Epithelial cell of prostate (primary cell): ENCODE measurements at regions not wholly inside any gene's neighbourhood (a gene's known extent, or its start where the extent isn't known, plus 50 kb on each side); places are given as distances from the start of the nearest gene placed in this dataset.
"Not testable (repeated sequence)": the region's sequence is repeated elsewhere in the genome, so short reads cannot be mapped to it uniquely, and the experiment has no call there.

Experiments
- DNase-seq: peaks from one replicate; pipeline ENCODE4 v3.0.0-alpha.2; 2011; ENCODE audit warnings: low read depth, low spot score
- H3K27ac ChIP-seq: fragments of 450-650 bp; 2 replicates; pipeline ENCODE4 v1.5.1; 2017; ENCODE audit warnings: mild to moderate bottlenecking

DNA sequence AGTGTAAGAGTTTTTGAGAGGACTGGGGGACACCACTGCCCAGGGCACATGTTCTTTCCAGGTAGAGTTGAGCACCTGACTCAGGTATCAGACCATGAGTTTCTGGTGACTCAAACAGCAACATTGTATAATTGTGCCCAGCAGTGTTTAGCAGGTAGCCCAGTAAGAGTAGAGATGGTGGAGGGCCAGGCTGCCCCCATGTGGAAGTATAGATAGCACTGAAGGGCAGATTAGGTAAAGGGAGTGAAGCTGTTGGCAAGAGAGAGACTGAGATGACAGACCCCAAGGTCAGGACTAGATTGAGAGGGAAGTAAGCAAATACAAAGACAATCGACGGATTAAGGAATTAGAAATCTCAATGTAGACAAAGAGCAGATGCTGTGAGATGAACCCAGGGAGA, 74.6 kb downstream of the TRIM42 start:
- no peak overlapping the region for H3K27ac ChIP-seq
- no peak for DNase-seq

DNA sequence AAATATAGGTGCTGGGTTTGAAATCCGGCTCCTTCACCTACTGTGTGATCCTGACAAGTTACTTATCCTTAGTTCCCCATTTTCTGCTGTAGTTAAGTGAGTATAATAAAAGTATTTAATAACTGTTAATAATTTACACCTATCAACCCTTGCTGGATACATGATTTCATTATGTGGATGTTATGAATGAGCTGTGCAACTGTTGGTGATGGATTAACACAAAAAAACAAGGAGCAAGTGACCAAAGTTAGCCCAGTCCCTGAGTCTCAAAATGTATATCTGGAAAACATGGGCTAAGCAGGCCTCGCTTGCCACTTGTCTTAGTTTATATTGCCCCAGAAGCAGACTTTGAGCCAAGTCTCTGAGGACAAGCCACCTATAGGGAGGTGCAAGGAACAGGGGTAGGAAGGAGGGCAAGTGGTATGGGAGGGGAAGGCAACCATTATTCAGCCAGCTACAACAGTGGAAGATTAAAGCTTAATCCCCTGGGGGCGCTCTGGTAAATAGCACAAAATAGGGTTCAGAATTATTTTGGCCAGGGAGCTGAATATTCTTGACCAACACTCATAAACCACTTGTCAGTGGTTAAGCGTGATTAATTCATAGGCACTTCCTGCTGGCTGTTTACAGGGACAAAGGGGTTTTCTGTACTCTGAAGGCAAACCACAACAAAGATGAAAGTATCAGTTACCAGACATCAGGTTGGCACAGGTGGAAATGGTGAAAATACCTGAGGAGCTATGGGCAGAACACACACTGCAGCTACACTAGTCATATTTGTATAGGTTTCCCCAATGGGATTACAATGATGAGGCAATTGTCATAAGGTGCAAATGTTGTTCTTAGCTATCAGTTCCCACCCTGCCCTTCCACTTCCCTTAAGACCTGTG, 76.2 kb downstream of the TRIM42 start:
- peak; percentile 83 for DNase-seq
- no peak overlapping the region for H3K27ac ChIP-seq

DNA sequence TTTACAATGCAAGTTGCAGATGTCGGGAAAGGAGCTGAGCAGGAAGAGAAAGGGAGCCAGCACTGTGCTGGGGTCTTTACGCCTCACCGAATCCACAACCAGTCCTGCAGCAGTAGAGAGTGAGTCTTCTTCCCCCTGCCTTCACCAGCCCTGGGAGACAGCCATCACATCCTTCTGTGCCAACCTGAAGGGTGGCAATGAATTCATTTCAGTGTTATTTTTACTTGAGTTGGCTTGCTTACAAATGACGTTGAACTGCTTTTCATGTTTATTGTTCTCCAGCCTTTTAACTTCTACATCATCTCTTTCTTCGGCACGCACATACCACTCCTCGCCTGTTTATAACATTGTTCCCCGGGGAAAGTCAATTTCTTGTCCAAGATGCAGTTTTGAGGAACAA, 77.1 kb downstream of the TRIM42 start:
- no peak for DNase-seq
- no peak overlapping the region for H3K27ac ChIP-seq

DNA sequence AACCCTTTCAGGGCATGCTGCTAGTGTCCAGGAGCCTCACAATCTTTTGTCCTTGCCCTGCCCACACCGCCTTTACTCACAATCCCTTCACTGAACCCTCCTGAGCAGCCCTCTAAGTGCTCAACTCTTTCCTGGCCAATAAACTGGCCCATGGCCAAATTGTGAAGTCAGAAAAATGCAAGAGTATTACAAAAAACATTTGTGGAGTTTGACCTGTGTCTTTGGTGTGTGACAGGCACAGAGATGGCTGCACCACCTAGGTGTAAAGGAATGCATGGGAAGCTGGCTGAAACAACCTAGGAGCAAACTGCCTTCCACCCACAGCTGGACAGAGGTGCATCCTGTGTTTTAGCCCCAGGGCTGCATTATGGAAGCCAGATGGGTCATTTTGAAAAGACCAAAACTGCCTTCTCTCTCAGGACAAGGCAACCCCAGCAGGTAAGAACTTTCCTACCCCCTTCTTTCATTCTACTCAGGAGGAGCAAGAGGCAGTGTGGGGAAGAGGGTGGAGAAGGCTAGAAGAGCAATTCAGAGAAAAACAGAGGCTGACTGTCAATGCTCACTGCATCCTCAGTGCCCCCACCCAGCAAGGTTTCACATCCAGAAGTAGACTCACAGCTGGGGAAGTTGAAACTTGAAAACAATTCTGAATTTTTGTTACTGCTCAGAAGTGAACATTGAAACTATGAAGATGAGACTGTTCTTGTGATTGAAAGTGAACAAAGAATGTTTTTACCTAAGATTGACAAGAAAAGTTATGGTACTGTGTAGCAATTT, 78.6 kb downstream of the TRIM42 start:
- DNase-seq = no peak
- H3K27ac ChIP-seq = no peak overlapping the region

DNA sequence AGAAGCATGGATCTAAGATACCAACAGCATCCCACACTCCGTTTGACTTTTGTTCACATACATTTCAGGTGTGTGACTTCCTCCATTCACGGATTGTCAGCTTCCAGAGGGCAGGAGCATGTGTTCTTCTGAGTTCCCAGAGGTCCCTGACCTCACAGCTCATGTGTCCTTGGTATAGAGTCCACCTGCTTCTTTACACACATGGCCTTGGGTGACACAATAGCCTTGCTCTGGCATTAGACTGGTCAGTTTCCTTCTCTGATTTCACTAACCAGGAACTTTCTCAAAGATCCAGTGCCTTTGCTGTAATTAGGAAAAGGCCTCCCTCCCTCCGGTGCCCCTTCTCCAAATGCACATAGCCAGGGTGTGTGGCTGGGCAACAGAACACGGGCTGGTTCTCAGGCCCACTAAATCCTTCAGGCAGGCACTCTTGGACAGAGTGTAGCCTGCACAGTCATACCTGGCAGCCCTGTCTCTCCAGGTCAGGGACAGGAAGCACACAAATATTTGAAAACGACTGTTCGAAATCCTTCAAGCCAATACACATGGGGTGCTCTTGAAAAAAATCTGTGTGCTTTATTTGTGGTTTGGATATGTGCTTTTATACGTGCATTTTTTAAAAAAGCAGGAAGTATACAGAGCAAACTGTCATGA, 81.1 kb downstream of the TRIM42 start:
- no peak for DNase-seq
- no peak overlapping the region for H3K27ac ChIP-seq

DNA sequence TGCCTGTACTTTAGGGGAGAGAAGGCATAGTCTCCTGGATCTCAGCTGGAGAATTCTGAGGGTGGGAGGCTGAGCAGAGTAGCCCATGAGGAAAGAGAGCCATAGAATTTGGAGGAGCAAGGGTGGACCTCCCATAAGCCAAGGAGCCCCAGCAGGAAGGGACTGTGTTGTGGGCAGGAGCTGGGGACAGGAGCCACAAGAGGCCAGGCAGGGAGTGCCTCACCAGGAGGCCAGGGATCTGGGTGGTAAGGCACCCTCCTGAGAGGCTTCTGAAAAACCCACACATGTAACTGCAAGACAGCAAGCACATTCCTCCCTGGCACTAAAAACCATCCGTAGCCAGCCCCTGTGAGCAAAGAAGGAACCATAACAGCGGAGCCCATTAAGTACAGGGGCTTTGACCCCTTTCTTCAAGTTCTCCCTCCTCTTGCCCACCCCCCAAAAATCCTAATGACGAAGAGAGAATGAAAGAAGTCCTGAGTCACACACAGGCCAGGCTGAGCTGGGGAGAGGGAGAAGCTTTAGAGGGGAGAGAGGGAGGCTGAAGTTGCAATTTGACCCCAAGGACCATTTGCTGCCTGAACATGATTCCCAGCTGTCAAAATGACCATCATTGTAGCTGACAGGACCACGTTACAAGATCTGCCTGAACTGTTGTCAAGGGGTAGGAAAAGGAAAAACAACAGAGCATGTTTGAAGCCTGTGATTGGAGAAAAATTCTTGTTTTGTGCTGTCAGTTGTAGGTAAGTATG, 82.6 kb downstream of the TRIM42 start:
- H3K27ac ChIP-seq = no peak overlapping the region
- no peak for DNase-seq

DNA sequence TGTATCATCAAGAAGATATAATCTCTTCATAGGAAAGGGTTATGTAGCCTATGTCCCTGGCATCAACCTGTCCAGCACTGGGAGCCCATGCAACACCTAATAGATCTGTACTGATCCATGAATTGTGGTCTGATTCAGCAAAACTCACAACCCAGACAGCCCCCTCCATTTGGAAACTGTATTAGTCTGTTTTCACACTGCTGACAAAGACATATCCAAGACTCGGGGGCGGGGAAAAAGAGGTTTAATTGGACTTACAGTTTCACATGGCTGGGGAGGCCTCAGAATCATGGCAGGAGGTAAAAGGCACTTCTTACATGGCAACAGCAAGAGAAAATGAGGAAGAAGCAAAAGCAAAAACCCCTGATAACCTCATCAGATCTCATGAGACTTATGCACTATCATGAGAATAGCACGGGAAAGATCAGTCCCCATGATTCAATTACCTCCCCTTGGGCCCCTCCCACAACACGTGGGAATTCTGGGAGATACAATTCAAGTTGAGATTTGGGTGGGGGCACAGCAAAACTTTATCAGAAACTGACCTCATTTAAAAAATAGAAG, 83.3 kb downstream of the TRIM42 start:
- DNase-seq = no peak

DNA sequence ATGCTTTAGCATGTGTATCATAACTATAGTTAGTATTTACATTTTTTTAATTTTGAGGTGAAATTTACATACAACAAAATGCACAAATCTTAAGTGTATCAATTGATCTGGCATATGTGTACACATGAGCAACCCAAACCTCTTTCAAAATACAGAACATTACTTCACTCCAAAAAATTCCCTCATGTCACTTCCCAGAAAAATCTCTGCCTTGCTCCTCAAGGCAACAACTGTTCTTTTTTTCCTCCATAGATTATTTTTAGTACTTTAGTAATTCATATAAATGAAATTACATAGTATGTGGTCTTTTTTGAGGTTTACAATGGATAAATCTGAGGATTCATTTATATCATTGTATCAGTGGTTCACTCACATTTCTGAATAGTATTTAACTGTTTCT, 84.9 kb downstream of the TRIM42 start:
- DNase-seq = no peak
- H3K27ac ChIP-seq = no peak overlapping the region

More for the DNA sequence above, 83.3 kb downstream of the TRIM42 start:
- H3K27ac ChIP-seq = no peak overlapping the region

DNA sequence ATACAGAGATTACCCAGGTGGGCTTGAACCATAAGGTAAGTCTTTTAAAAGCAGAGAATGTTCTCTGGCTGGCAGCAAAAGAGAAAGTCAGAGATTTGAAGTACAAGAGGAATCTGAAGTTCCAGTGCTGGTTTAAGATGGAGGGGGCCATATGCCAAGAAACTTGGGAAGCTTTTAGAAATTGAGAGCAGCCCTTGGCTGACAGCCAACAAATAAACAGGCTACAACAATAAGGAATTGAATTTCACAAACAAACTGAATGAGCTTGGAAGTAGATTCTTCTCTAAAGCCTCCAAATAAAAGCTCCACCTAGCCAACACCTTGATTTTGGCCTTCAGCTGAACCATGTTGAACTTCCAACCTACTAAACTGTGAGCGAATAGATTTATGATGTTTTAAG, 85.7 kb downstream of the TRIM42 start:
- no peak overlapping the region for H3K27ac ChIP-seq
- DNase-seq = no peak

DNA sequence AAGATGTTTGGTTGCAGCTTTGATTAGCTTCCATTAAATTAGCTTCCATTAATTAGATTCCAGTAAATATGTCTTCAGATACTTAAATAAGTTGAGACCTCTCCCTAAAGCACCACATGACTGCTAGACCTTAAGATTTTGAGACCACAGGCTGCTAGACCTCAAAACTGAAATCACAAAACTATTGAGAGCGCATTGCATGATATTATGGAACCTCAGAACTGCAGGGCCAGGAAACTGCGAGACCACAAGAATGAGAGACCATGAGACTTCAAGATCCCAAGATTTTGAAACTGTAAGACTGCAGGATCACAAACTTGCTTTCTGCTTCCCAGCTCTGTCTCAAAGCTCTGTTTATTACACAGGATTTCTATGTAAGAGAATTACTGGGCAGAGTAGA, 87.4 kb downstream of the TRIM42 start:
- H3K27ac ChIP-seq = no peak overlapping the region
- DNase-seq = no peak

DNA sequence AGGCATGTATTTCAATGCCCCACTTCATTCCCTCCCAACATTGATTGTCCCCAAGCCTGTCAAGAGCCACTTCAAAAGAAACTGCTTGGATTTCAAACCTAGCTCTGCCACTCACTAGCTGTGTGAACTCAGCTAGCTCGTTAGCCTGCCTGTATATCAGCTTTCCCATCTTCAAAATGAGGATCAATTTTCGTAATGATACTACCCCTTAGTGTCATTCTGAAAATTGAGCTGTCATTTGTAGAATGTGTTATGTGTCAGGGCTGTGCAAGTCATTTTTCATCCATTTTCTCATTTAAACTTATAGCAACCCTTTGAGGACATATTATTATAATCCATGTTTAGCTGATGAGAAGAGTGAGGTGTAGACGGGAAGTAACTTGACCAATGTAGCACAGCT, 88.6 kb downstream of the TRIM42 start:
- no peak overlapping the region for H3K27ac ChIP-seq
- no peak for DNase-seq

DNA sequence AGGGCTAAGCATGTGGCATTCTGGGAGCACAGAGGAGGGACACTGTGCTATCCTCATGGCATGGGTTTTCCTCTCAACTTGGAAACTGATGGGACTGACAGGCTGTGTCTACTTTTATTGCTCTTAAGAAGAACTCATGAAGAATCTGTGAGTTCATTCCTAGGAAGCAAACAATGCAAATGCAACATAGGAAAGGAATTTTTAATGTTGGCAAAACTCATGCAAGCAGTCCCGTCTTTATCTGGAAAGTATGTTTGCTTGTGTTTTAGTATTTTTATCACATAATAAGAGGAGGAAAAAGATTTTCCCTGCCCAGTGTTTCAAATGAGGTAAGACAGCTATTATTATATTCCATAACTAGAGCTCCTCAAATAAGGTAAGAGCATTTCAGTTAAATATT, 89.7 kb downstream of the TRIM42 start:
- H3K27ac ChIP-seq = no peak overlapping the region
- no peak for DNase-seq

DNA sequence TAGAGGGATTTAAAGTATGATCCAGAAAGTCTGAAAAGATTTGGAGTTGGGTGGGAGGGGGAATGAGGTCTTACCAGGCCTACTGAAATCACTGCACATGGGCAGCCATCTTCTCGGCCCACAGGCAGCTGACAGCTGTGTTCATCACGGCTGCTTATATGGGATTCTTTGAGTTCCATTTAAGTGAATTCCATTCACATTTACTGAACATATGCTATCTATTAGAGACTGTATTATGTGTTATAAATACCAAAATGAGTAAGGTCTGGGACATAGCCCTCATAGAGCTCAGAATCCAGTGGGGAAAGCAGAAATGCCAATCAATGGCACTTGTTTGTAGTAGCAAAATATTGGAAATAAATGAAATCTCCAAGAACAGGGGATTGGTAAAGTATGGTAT, 91.1 kb downstream of the TRIM42 start:
- DNase-seq = no peak
- no peak overlapping the region for H3K27ac ChIP-seq

DNA sequence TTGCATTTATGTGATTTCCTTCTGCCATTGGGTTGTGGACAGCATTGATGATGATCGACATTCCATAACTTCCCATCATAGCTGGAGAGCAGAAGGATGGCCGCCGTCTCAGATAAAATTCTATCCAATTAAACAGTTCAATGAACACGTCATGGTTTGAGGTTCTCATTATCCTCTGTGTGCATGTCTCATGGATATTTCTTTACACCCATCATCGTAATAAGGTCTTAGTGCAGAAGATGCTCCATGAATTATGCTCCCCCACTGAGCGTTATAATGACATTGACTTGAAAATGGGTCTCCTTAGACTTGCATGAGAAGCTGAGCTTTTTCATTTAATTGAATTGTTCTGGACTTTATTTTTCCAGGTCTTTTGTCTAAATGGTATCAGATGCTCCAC, 92.1 kb downstream of the TRIM42 start:
- H3K27ac ChIP-seq = no peak overlapping the region
- no peak for DNase-seq

DNA sequence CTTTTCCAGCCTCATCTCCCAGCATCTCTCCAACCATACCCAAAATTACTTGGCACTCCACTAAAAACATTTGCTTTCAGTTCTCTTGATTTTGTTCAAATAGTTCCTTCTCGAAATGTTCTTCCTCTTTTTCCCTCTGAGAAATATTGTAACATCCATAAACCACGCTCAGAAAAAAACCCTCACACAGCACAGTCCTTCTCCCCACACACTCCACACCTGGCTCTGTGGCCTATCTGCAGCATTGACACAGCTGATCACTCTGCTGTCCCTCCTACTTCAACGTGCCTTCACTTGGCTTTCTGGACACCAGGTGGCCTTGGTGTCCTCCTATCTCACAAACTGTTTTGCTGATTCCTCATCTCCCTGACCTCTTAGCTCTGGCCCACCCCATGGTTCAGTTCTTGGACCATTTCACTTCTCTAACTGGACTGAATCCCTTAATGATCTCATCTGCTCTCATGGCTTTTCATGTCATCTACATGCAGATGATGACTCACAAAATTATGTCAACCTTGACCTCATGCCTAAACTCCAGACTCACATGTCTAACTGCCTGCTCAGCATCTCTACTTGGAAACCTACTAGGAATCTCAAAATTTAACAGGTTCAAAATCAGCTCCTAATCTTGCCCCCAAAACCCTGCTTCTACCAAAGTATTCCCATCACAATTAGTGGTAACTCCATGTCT, 93.3 kb downstream of the TRIM42 start:
- DNase-seq = no peak
- H3K27ac ChIP-seq = no peak overlapping the region

DNA sequence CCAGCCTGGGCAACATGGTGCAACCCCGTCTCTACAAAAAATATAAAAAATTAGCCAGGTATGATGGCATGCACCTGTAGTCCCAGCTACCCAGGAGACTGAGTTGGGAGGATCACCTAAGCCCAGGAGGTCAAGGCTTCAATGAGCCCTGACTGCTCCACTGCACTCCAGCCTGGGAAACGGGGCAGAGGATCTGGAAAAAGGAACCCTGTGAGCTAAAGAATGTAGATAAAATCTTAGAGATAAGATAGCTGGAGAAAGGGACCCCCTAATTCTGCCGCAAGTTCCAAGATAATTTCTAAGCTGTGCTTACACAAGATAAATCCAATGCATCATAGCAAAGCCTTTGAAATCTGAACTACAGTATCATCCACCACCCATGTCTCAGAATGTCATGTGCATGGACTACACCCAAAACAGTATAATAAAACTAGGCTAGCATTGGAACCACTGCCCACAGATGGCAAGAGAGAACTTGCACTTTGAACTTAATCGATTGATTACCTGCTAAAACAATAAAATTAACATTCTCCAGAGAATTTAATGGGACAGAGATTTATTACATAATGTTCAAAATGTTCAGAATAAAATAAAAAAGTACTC, 99.9 kb downstream of the TRIM42 start:
- no peak for DNase-seq
- no peak overlapping the region for H3K27ac ChIP-seq

DNA sequence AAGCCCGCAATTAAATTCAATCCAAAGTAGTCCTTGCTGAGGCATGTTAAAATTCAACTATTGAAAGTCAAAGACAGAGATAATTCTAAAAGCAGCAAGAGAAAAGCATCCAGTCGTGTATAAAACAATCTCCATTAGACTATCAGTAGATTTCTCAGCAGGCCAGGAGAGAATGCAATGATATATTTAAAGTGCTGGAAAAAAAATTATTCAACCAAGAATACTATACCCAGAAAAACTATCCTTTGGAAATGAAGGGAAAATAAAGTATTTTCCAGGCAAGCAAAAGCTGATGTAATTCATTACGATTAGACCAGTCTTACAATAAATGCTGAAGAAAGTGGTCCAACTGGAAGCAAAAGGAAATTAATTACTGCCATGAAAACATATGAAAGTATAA, 113.5 kb downstream of the TRIM42 start:
- no peak for DNase-seq
- no peak overlapping the region for H3K27ac ChIP-seq

DNA sequence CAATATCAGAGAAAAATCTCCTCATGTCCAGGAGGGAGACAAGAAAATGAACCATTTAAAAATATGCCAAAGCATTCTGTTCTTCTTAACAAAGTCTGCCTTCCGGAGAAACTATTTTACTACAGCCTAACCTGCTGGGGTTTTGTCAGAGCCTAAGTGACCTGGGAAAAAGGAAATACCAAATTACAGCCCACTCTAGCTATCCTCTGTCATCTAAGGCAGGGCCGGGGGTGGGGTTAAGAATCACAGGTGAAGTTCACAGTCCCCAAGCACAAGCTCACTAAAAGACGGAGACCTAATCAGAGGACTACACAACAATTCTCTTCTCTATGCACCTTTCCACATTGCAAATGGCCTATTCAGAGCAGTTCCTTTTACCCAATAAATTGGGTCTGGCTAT, 116.6 kb downstream of the TRIM42 start:
- DNase-seq = no peak

DNA sequence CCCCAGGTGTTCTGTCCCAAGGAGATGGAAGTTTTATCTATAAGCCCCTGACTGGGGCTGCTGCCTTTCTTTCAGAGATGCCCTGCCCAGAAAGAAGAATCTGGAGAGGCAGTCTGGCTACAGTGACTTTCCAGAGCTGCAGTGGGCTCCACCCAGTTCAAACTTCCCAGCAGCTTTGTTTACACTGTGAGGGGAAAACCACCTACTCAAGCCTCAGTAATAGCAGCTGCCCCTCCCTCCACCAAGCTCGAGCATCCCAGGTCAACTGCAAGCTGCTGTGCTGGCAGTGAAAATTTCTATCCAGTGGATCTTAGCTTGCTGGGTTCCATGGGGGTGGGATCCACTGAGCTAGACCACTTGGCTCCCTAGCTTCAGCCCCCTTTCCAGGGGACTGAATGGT, 125.0 kb downstream of the TRIM42 start:
- not testable (repeated sequence) for DNase-seq, H3K27ac ChIP-seq

More for the DNA sequence above, 116.6 kb downstream of the TRIM42 start:
- no peak overlapping the region for H3K27ac ChIP-seq
